Erythroblast (primary cell): ENCODE measurements at regions not wholly inside any gene's neighbourhood (a gene's known extent, or its start where the extent isn't known, plus 50 kb on each side); places are given as distances from the start of the nearest gene placed in this dataset.

Source experiments
- GATA1 ChIP-seq: IDR thresholded peaks from 2 replicates; pipeline ENCODE4 v1.6.1; 2011; ENCODE audit warnings: low read depth, mild to moderate bottlenecking, control low read depth, low read length, moderate library complexity
- POLR2A ChIP-seq: IDR thresholded peaks from 2 replicates; pipeline ENCODE4 v1.6.1; 2011; ENCODE audit warnings: mild to moderate bottlenecking, low read length

DNA sequence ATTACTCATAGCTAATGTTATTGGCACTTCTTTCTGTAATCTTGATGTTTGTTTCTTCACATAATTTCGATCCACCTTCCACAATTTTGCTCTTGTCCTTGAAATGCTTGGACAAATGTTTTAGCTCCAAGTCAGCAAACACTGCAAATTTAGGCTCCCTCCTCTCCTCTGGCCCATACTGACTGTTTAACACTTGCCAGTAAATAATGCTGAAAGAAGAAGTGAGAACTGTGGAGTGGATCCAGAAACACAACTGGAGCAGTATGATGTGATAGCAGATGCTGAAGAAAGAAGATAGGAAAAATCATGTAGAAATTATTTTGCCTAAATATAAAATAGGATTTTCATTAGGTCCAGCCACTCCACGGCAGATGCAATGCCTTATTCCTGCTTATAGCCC is 415.0 kb upstream of the GYPC start:
- TF ChIP-seq POLR2A, result no peak
- no peak for TF ChIP-seq GATA1
